HG03280 (cell line): ENCODE measurements at regions not wholly inside any gene's neighbourhood (a gene's known extent, or its start where the extent isn't known, plus 50 kb on each side); places are given as distances from the start of the nearest gene placed in this dataset.

Source experiments
- ATAC-seq: cut with Tn5 transposase; IDR thresholded peaks from one replicate; pipeline ENCODE4 v1.9.1; 2021; ENCODE audit warnings: mild to moderate bottlenecking, moderate library complexity; ENCODE audit not compliant: unreplicated experiment

- no peak for ATAC-seq
Observed at GRCh38 chr7:12881712-12882111, 194.3 kb downstream of the ARL4A start.

GRCh38 chr7:12882710-12883109, 195.3 kb downstream of the ARL4A start:
- no peak for ATAC-seq

- no peak for ATAC-seq
Observed at GRCh38 chr7:12884033-12884432, 196.6 kb downstream of the ARL4A start.

DNA sequence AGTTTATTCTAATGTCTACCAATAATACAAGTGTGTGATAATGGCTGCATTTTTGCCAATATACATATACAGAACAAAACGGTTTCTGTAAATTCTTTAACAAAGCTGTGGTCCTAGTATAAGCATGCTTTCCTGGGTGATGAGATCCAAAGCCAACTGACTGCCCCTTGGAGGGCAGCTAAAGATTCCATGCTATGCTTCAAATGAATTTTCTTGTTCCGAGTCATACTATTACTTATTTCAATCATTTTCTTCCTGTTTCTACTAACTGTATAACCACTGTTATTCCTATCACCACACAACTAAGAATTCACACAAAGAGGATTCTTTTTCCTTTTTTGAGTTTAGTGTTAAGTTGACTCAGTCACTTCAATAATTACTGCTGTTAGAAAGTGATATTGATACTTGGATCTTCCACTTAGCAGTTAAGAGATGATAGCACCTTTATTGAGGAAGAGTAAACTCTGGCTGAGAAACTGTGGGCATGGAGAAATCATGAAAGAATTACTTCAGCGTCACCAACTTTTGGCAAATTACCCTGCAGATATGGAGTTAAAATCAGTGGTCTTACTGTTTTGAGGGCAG, 197.5 kb downstream of the ARL4A start:
- ATAC-seq: no peak

GRCh38 chr7:12888717-12889116, 201.3 kb downstream of the ARL4A start:
- ATAC-seq: no peak

- no peak for ATAC-seq
Observed at GRCh38 chr7:12889391-12889790, 202.0 kb downstream of the ARL4A start.

DNA sequence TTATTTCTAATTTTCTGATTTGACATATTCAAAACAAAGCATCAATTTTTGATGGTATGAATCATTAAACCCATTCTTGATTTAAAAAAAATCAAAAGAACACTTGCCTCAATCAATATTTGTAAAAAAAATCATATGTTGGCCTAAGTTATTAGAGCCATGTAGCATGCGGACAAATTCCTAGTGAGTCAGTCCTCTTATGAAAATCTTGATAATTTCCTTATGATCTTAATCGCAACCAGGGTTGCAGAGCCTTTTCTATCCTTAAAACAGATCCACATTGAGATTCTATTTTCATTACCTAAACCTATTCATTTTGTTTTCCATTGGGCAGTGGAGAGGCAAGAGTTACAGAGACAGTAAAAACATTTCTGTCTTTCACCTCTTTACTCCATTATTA, 203.2 kb downstream of the ARL4A start:
- no peak for ATAC-seq

DNA sequence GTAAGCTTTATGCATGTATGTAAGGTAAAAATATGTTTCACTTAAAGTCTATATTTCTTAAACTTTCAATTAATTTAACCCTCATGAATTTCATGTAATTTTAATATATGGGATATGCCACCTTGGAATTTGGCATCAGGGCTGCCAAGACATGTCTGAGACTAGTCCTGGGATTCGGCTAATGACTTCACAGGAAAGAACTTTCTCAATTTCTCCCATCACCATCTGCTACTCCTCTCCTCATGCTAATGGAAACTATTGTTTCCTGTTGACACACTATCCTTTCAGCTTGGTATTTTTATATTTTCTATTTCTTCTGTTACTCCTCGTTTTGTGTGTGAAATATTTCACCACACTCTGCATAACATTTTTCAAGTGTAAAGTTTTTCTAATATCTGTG, 205.9 kb downstream of the ARL4A start:
- ATAC-seq: no peak

DNA sequence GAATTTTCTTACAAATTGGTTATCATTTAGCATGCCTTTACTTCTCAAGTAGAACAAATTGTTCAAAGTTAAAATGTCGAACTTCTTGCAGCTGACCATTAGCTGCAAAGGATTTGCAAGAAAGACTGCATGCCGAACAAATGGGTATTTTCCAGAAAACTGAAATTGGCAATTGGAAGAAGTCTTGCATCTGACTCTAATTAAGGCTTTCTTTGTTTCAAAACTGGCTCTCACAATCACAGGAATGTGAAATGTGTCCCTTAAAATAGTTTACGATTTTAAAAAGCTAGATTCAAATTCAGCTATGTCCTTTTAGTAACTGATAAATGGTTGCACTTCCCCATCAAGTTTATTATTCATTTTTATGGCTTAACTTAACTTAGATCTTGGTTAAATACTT, 207.9 kb downstream of the ARL4A start:
- no peak for ATAC-seq

GRCh38 chr7:12896316-12896715, 208.9 kb downstream of the ARL4A start:
- ATAC-seq: no peak

- no peak for ATAC-seq
Observed at GRCh38 chr7:12898004-12898403, 210.6 kb downstream of the ARL4A start.

GRCh38 chr7:12898620-12899019, 211.2 kb downstream of the ARL4A start:
- no peak for ATAC-seq

- no peak for ATAC-seq
Observed at GRCh38 chr7:12905671-12906070, 218.2 kb downstream of the ARL4A start.

- ATAC-seq: no peak
Observed at GRCh38 chr7:12907774-12908173, 220.3 kb downstream of the ARL4A start.

- no peak for ATAC-seq
Observed at GRCh38 chr7:12909483-12909882, 222.1 kb downstream of the ARL4A start.

GRCh38 chr7:12911053-12911452, 223.6 kb downstream of the ARL4A start:
- ATAC-seq: no peak

GRCh38 chr7:12913002-12913401, 225.6 kb downstream of the ARL4A start:
- no peak for ATAC-seq

- no peak for ATAC-seq
Observed at GRCh38 chr7:12917801-12918200, 230.4 kb downstream of the ARL4A start.

DNA sequence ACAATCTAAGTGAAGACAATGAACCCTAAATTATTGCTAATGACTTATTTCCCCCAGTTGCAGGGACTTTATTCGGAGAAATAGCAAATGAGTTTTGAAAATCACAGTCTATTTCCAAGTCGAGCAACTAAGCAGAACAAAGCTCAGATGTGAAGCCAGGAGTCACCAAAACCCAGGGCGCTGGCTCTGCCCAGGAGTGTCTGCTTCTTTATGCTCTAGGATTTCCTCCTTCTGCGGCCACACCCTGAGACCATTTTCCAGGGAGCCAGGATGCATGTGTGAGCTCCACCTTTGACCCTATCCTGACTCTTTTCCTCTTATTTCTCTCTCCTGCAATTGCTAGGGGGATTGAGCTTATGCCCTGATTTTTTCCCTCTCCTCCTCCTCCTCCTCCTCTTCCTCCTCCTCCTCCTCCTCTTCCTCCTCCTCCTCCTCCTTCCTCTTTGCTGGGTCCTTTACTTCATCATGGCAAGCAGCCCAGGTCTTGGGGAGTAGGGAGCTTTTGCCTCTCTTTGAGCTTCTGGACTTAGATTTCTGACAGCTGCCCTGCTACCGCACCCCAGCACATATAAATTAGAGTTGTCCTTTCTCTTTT, 234.4 kb downstream of the ARL4A start:
- no peak for ATAC-seq

- ATAC-seq: no peak
Observed at GRCh38 chr7:12923971-12924370, 236.5 kb downstream of the ARL4A start.

DNA sequence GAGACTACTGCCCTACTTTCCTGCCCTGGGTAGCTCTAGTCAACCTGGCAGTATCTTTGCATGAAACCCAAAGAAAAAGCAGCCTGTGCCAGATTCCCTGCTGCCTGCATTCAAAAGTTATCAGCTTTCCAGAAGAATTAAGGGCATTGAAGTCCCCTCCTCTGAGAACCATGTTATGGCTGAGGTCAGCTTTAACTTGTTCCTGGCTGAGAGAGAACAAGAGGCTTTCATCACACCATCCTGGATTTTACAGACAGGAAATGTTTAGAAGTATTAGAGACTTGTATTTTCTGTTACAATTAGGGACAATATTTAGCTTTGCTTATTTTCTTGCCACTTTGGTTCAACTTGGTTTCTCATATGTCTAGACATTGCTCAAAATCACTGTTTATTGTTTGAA, 238.8 kb downstream of the ARL4A start:
- ATAC-seq: no peak

DNA sequence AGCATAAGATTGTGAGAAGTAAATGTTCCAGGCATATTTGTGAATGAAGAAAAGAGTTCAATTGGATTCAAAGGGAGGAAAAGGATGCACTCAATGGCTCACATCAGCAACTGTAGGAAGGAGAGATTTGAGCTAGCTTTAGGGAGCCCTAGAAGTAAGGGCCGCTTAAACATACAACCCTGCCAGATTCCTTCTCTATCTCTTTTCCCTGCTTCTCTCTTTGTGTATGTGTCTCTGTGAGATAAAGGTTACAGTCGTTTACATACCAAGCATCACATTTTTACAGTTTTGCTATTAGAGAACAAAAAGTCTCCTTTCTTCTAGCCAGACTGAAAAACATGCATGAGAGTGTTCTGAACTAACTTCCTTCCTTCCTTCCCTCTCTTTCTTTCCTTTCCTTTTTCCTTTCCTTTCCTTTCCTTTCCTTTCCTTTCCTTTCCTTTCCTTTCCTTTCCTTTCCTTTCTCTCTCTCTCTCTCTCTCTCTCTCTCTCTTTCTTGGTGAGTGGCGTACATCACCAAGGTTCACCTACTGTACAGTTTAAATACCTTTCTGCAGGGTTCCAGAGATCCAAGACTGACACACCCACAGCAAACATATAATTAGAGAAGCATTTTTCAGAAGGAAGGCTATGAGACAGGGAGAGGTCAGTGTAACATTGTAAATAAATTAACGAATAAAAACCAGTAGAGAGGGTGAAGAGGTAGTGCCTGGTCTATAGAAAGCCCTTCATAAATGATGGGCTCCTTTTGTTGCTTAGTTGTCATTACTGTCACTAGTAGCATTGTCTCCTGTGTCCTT, 240.4 kb downstream of the ARL4A start:
- ATAC-seq: no peak
